Psoas muscle (tissue), 7 donors: ENCODE measurements at regions not wholly inside any gene's neighbourhood (a gene's known extent, or its start where the extent isn't known, plus 50 kb on each side); places are given as distances from the start of the nearest gene placed in this dataset.

Experiments
- ATAC-seq, 4 donors: fragments of 200-7000 bp; cut with Tn5 transposase; one replicate each; pipeline ENCODE4 v1.9.1; 2020; ENCODE audit warnings: moderate library complexity in 3 of 4, mild to moderate bottlenecking in 2 of 4
- DNase-seq, 2 donors: peaks; one replicate each; pipeline ENCODE4 v3.0.0-alpha.2; 2020
- H3K27ac ChIP-seq: fragments of 200-600 bp; one replicate; pipeline ENCODE4 v1.8.0; 2022
- H3K27me3 ChIP-seq, 3 donors: fragments of 200-600 bp in 1 of 3; one replicate each; pipeline versions ENCODE4 v1.6.1 to v1.8.0; 2013 to 2022; ENCODE audit warnings: low read length in 2 of 3, mild to moderate bottlenecking in 2 of 3, moderate library complexity in 1 of 3; ENCODE audit not compliant: insufficient read depth in 3 of 3
- H3K36me3 ChIP-seq, 2 donors: fragments of 200-600 bp in 1 of 2; one replicate each; pipeline versions ENCODE4 v1.6.1 to v1.8.0; 2013 to 2022; ENCODE audit warnings: low read depth in 1 of 2, mild to moderate bottlenecking in 1 of 2, moderate library complexity in 1 of 2; ENCODE audit not compliant: insufficient read depth in 1 of 2
- H3K4me1 ChIP-seq: fragments of 200-600 bp; one replicate; pipeline ENCODE4 v1.8.0; 2022
- H3K4me3 ChIP-seq: fragments of 200-600 bp; one replicate; pipeline ENCODE4 v1.8.0; 2022; ENCODE audit warnings: mild to moderate bottlenecking
- H3K9me3 ChIP-seq: fragments of 200-600 bp; one replicate; pipeline ENCODE4 v1.8.0; 2022
- WGBS, 3 donors: extraction: QIAGEN DNeasy Blood & Tissue Kit; methylation state at CpG; one replicate each; pipeline versions ENCODE4 v1.1.6 to v1.1.7; 2013; 5-methylcytosine and 5-hydroxymethylcytosine counted together
- intact Hi-C, 2 donors: fragments of 100-400 bp; cut with DNase I; formaldehyde crosslinking; loops; one replicate each; pipeline versions ENCODE4 v1.11.0 to v1.14.2; 2022
- TF ChIP-seq, protein P1 (sequence below): fragments of 200-600 bp; IDR thresholded peaks from one replicate; pipeline ENCODE4 v1.8.0; 2022; ENCODE audit warnings: antibody characterized with exemption
- donor health status: healthy with polysubstance abuse.
- donor health status: DM: no; HTN: no; CAD: no; lungs with moderate emphysema.
- donor health status: Bipolar disorder and iron deficiency.
- donor health status: healthy.
- donor health status: DM: yes; HTN: yes; CAD: no.
- donor health status: DM: no; HTN: no; CAD: no.
- donor health status: DM: yes; HTN: yes; CAD: no.

DNA sequence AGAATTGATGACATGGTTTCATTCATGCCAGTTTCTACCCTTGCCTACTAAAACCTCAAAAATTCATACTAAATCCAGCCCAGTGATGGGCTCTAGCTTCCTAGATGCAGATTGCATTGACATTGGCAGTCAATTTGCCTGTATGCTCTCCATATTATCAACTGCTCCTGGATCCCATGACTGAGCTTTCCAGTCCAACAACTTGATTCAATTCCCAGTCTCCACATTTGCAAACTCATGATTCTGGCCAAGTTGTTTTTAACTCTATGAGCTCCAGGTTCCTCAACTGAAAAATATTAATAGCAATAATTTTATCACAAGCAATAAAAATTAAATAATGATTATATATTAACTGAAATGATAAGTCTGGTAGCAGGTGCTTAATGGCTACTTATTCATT, 51.0 kb upstream of the DSC1 start:
- TF ChIP-seq, protein P1, sequence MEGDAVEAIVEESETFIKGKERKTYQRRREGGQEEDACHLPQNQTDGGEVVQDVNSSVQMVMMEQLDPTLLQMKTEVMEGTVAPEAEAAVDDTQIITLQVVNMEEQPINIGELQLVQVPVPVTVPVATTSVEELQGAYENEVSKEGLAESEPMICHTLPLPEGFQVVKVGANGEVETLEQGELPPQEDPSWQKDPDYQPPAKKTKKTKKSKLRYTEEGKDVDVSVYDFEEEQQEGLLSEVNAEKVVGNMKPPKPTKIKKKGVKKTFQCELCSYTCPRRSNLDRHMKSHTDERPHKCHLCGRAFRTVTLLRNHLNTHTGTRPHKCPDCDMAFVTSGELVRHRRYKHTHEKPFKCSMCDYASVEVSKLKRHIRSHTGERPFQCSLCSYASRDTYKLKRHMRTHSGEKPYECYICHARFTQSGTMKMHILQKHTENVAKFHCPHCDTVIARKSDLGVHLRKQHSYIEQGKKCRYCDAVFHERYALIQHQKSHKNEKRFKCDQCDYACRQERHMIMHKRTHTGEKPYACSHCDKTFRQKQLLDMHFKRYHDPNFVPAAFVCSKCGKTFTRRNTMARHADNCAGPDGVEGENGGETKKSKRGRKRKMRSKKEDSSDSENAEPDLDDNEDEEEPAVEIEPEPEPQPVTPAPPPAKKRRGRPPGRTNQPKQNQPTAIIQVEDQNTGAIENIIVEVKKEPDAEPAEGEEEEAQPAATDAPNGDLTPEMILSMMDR = no peak
- DNase-seq (no peak), ATAC-seq (no peak)
- Histone ChIP-seq H3K4me1 (no peaks in the 10 kb centered on the region), H3K36me3 (no peaks in the 10 kb centered on the region), H3K9me3 (no peaks in the 10 kb centered on the region), H3K27ac (no peak overlapping the region), H3K27me3 (peaks cover 0 to 3% (median 0%) of the 10 kb centered on the region in 3 donors), H3K4me3 (no peak overlapping the region)
- intact Hi-C loops = no loop called here

DNA sequence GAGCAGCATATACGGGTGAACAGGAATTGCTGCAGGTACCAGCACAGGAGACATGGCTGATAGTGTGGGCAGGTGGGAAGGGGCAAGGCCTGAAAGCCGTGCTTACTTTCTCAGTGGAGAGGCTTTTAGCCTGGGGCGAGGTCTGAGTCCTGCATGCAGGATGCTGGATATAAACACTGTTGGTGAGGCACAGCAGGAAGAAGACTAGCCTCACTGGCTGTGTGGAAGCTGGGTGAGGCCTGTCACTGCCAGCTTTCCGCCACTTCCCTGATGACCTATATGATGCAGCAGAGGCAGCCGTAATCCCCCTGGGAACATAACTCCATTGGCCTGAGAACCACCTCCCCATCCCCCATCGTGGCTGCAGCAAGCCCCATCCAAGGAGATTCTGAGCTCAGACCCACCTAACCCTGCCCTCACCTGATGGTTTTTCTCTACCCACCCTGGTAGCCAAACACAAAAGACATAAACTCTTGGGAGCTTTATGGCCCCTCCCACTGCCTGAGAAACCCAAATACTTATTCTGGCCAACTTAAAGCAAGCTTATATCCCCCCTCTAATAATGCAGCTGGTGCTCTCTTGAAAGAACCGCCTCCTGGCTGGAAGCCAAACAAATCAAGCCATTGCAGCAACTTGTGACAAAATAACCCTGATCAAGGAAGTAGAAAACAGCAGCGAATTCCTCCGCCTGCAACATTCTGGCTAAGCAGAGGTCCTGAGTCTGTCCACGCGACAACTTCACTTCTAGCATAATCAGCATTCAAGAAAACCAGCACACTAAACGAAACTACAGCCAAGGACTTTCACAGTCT, 54.6 kb upstream of the DSC1 start:
- ATAC-seq (no peak), DNase-seq (no peak)
- Histone ChIP-seq H3K4me3 (no peak overlapping the region), H3K9me3 (peaks cover 2% of the 10 kb centered on the region), H3K27ac (no peak overlapping the region), H3K36me3 (no peaks in the 10 kb centered on the region), H3K4me1 (no peaks in the 10 kb centered on the region), H3K27me3 (no peaks in the 10 kb centered on the region)
- WGBS, 3 donors = 58 to 66% (median 63%) methylated on average over 12 of the region's 12 CpGs
- intact Hi-C loops = no loop called here
- TF ChIP-seq, protein P1 = no peak

- no peak for ATAC-seq
- 80 to 93% (median 88%) methylated on average over 4 of the region's 4 CpGs for WGBS, 3 donors
- peaks cover 4% of the 10 kb centered on the region for H3K9me3 ChIP-seq
Observed at GRCh38 chr18:31218671-31219383, 56.2 kb upstream of the DSC1 start.

GRCh38 chr18:31219395-31219794, 56.7 kb upstream of the DSC1 start:
- no peak overlapping the region for H3K27ac ChIP-seq
- H3K27me3 ChIP-seq = no peaks in the 10 kb centered on the region
- no peak for DNase-seq
- peaks cover 4% of the 10 kb centered on the region for H3K9me3 ChIP-seq
- no peak overlapping the region for H3K4me3 ChIP-seq
- no peaks in the 10 kb centered on the region for H3K4me1 ChIP-seq
- 68 to 86% (median 81%) methylated on average over 2 of the region's 2 CpGs for WGBS, 3 donors
- ATAC-seq = no peak
- no peaks in the 10 kb centered on the region for H3K36me3 ChIP-seq
- intact Hi-C loops = no loop called here
- TF ChIP-seq, protein P1 = no peak

More at GRCh38 chr18:31218671-31219383, 56.2 kb upstream of the DSC1 start:
- Histone ChIP-seq H3K36me3 (no peaks in the 10 kb centered on the region), H3K27ac (no peak overlapping the region), H3K4me1 (no peaks in the 10 kb centered on the region), H3K27me3 (no peaks in the 10 kb centered on the region), H3K4me3 (no peak overlapping the region)
- no peak for DNase-seq
- TF ChIP-seq, protein P1 = no peak
- intact Hi-C loops = no loop called here
